ENCODE measurements at regions not wholly inside any gene's neighbourhood (a gene's known extent, or its start where the extent isn't known, plus 50 kb on each side); places are given as distances from the start of the nearest gene placed in this dataset.

DNA sequence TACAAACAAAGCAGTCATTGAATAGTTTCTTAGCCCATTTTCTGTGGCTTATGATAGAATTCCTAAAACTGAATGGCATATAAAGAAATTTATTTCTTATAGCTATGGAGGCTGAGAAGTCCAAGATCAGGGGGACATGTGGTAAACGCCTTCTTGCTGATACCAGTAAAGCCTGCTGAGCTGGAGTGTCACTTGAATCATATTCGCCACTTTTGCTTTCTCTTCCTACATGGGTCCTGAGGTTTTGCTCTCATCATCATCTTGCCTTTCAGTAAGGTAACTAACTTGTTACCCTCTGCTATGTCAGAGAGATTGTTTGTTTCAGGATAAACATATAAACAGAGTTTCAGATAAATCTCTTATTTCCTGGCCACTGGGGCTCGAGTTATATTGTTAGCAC lies 203.3 kb upstream of the DMRT1 start:
- no peak for DNase-seq (ENCODE audit: extremely low spot score)
- TF ChIP-seq SP1 (IDR thresholded peaks at IDR 0.05) (no peak), ZNF384 (IDR thresholded peaks at IDR 0.05) (no peak), CTBP1 (IDR thresholded peaks at IDR 0.05; ENCODE audit: borderline replicate concordance) (no peak), NFRKB (IDR thresholded peaks at IDR 0.05) (no peak), LEF1 (IDR thresholded peaks at IDR 0.05; ENCODE audit: borderline replicate concordance) (no peak), TARDBP (IDR thresholded peaks at IDR 0.05) (no peak), FOXA1 (IDR thresholded peaks at IDR 0.05) (no peak), L3MBTL2 (conservative IDR thresholded peaks at IDR 0.05) (no peak), ELF4 (IDR thresholded peaks at IDR 0.05) (no peak), BHLHE40 (IDR thresholded peaks at IDR 0.05; ENCODE audit: borderline replicate concordance) (no peak)
- TF ChIP-seq, protein P1, sequence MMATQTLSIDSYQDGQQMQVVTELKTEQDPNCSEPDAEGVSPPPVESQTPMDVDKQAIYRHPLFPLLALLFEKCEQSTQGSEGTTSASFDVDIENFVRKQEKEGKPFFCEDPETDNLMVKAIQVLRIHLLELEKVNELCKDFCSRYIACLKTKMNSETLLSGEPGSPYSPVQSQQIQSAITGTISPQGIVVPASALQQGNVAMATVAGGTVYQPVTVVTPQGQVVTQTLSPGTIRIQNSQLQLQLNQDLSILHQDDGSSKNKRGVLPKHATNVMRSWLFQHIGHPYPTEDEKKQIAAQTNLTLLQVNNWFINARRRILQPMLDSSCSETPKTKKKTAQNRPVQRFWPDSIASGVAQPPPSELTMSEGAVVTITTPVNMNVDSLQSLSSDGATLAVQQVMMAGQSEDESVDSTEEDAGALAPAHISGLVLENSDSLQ (IDR thresholded peaks at IDR 0.05): no peak
- POLR2A ChIA-PET: no interaction called here
- CTCF ChIA-PET: no interaction called here

DNA sequence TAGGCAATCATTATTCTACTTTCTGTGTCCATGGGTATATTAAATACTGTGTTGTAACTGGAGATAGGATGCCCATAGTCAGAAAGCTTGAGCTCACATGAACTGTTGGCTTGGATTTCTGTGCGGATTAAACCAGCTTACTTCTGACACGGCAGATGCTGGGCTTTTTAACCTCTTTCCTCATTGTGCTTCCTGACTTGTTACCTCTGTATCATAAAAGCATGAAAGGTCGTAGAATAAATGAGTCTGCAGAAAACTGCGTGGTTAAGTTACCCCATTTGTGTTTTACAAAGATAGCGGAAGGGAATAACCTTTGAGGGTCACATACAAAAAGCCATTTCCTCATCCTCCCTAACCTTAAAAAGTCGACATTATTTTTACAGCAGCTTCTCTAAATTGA lies 199.5 kb upstream of the DMRT1 start:
- no peak for DNase-seq (ENCODE audit: extremely low spot score)
- ChIA-PET POLR2A (no interaction called here), CTCF (no interaction called here)
- TF ChIP-seq SUZ12 (IDR thresholded peaks at IDR 0.05) (no peak), NFRKB (IDR thresholded peaks at IDR 0.05) (no peak), L3MBTL2 (conservative IDR thresholded peaks at IDR 0.05) (no peak)

- ChIA-PET CTCF (no interaction called here), POLR2A (no interaction called here)
- no peak for DNase-seq (ENCODE audit: extremely low spot score)
- TF ChIP-seq HDGF (IDR thresholded peaks at IDR 0.05; ENCODE audit: borderline replicate concordance): no peak
- no peak for TF ChIP-seq SP1 (IDR thresholded peaks at IDR 0.05)
- no peak for TF ChIP-seq FOXK2 (IDR thresholded peaks at IDR 0.05)
- no peak for TF ChIP-seq ELF4 (IDR thresholded peaks at IDR 0.05)
- no peak for TF ChIP-seq NFRKB (IDR thresholded peaks at IDR 0.05)
- TF ChIP-seq SUZ12 (IDR thresholded peaks at IDR 0.05): no peak
- TF ChIP-seq L3MBTL2 (conservative IDR thresholded peaks at IDR 0.05): no peak
- no peak for TF ChIP-seq FOXM1 (IDR thresholded peaks at IDR 0.05; ENCODE audit: borderline replicate concordance)
- TF ChIP-seq ZNF384 (IDR thresholded peaks at IDR 0.05): no peak
- no peak for TF ChIP-seq FOXA1 (IDR thresholded peaks at IDR 0.05)
These were observed 197.5 kb upstream of the DMRT1 start for GRCh38 chr9:643966-644365.

DNA sequence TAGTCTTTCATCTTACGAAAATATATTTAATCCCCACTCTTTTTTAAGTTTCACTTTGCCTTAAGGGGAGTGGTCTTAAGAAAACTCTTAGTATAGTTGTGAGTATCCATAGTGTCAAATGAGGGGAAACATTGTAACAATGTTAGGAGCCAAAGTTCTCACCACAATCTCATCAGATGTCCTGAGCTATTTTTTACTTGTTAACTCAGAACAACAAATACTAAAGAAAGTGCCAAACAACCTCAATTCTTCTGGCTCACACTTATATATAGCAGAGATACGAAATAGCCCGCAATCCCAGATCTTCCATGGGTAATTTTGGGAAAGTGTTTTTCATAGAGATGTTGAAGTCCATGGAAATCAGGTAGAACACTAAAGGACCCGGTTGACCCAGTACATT lies 194.0 kb upstream of the DMRT1 start:
- no peak for DNase-seq (ENCODE audit: extremely low spot score)
- ChIA-PET POLR2A (no interaction called here), CTCF (no interaction called here)
- TF ChIP-seq HDGF (IDR thresholded peaks at IDR 0.05; ENCODE audit: borderline replicate concordance) (no peak), ZNF384 (IDR thresholded peaks at IDR 0.05) (no peak), BHLHE40 (IDR thresholded peaks at IDR 0.05; ENCODE audit: borderline replicate concordance) (no peak), LEF1 (IDR thresholded peaks at IDR 0.05; ENCODE audit: borderline replicate concordance) (no peak), FOXM1 (IDR thresholded peaks at IDR 0.05; ENCODE audit: borderline replicate concordance) (no peak), FOXA1 (IDR thresholded peaks at IDR 0.05) (no peak)

DNA sequence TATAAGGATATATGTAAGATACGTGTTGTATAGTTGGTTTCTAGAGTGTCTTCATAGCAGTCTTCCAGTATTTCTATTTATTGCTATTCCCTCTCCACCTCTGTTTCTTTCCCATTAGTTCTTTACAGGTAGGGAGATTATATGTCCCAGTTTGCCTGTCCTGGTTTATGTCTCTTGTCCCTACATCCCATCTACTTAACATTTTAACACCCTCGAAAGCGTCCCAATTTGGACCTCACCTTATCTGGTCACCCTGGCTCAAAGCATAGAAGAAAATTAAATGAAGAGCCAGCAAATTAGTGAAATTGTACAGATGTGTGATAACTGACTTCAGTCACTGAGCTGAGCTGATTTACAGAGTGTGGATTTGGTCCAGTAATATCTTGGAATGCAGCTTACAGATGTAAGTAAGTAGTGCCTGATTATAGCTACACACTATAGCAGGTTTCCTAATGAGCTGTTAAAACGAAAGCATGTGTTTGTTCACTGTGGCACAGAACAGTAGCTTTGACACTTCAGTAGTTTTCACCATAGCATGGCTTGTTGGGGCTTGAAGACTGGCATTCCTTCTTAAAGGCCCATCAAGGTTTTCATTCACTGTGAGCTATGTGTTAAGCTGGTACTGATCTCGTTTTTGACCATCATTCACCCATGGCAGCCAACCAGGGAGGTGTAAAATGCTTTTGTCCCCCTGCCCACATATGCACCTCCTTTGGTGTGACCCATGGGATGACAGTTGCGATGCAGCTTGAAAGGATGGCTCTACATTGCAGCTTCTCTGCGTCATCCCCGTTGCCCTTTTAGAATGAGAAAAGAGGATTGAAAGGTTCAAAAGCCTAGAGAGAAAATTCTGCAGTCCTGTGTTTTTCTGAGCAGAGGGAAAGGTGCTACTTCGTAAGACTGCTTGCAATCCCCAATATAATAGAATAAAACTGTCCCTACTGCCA lies 192.1 kb upstream of the DMRT1 start:
- no peak for TF ChIP-seq ZNF384 (IDR thresholded peaks at IDR 0.05)
- TF ChIP-seq SUZ12 (IDR thresholded peaks at IDR 0.05): no peak
- no peak for TF ChIP-seq TARDBP (IDR thresholded peaks at IDR 0.05)
- no peak for TF ChIP-seq ARNT (IDR thresholded peaks at IDR 0.05)
- TF ChIP-seq BHLHE40 (IDR thresholded peaks at IDR 0.05; ENCODE audit: borderline replicate concordance): no peak
- TF ChIP-seq L3MBTL2 (conservative IDR thresholded peaks at IDR 0.05): no peak
- TF ChIP-seq, protein P1 (IDR thresholded peaks at IDR 0.05): no peak
- no peak for TF ChIP-seq NFRKB (IDR thresholded peaks at IDR 0.05)
- no peak for TF ChIP-seq HDGF (IDR thresholded peaks at IDR 0.05; ENCODE audit: borderline replicate concordance)
- TF ChIP-seq LEF1 (IDR thresholded peaks at IDR 0.05; ENCODE audit: borderline replicate concordance): no peak
- TF ChIP-seq SP1 (IDR thresholded peaks at IDR 0.05): no peak
- TF ChIP-seq ELF4 (IDR thresholded peaks at IDR 0.05): no peak
- TF ChIP-seq CTBP1 (IDR thresholded peaks at IDR 0.05; ENCODE audit: borderline replicate concordance): no peak
- TF ChIP-seq FOXM1 (IDR thresholded peaks at IDR 0.05; ENCODE audit: borderline replicate concordance): no peak
- no peak for TF ChIP-seq FOXK2 (IDR thresholded peaks at IDR 0.05)
- TF ChIP-seq FOXA1 (IDR thresholded peaks at IDR 0.05): no peak

GRCh38 chr9:650362-650761 lies 191.1 kb upstream of the DMRT1 start:
- ChIA-PET CTCF (no interaction called here), POLR2A (no interaction called here)
- no peak for DNase-seq (ENCODE audit: extremely low spot score)
- TF ChIP-seq LEF1 (IDR thresholded peaks at IDR 0.05; ENCODE audit: borderline replicate concordance): no peak
- TF ChIP-seq NFRKB (IDR thresholded peaks at IDR 0.05): no peak
- no peak for TF ChIP-seq L3MBTL2 (conservative IDR thresholded peaks at IDR 0.05)
- TF ChIP-seq FOXA1 (IDR thresholded peaks at IDR 0.05): no peak
- TF ChIP-seq BHLHE40 (IDR thresholded peaks at IDR 0.05; ENCODE audit: borderline replicate concordance): no peak
- no peak for TF ChIP-seq TARDBP (IDR thresholded peaks at IDR 0.05)
- no peak for TF ChIP-seq FOXM1 (IDR thresholded peaks at IDR 0.05; ENCODE audit: borderline replicate concordance)
- TF ChIP-seq ELF4 (IDR thresholded peaks at IDR 0.05): no peak
- TF ChIP-seq, protein P1 (IDR thresholded peaks at IDR 0.05): no peak
- TF ChIP-seq SP1 (IDR thresholded peaks at IDR 0.05): no peak
- TF ChIP-seq SUZ12 (IDR thresholded peaks at IDR 0.05): no peak
- TF ChIP-seq ARNT (IDR thresholded peaks at IDR 0.05): no peak
- no peak for TF ChIP-seq FOXK2 (IDR thresholded peaks at IDR 0.05)
- TF ChIP-seq ZNF384 (IDR thresholded peaks at IDR 0.05): no peak
- no peak for TF ChIP-seq HDGF (IDR thresholded peaks at IDR 0.05; ENCODE audit: borderline replicate concordance)
- TF ChIP-seq CTBP1 (IDR thresholded peaks at IDR 0.05; ENCODE audit: borderline replicate concordance): no peak

More for the DNA sequence above, 192.1 kb upstream of the DMRT1 start:
- ChIA-PET CTCF (no interaction called here), POLR2A (no interaction called here)
- no peak for DNase-seq (ENCODE audit: extremely low spot score)

Measured in HEK293T (cell line).